HUES6 (cell line): ENCODE measurements at regions not wholly inside any gene's neighbourhood (a gene's known extent, or its start where the extent isn't known, plus 50 kb on each side); places are given as distances from the start of the nearest gene placed in this dataset.

ENCODE experiments used
- H3K27ac ChIP-seq: 2 replicates; pipeline ENCODE4 v1.7.0; 2013; ENCODE audit warnings: low read depth, mild to moderate bottlenecking, low read length, inconsistent platforms
- H3K27me3 ChIP-seq: 2 replicates; pipeline ENCODE4 v1.6.1; 2013; ENCODE audit warnings: low read length; ENCODE audit not compliant: control insufficient read depth, insufficient read depth
- H3K36me3 ChIP-seq: 2 replicates; pipeline ENCODE4 v1.6.1; 2013; ENCODE audit warnings: low read length; ENCODE audit not compliant: control insufficient read depth, insufficient read depth
- H3K4me1 ChIP-seq: 2 replicates; pipeline ENCODE4 v1.6.1; 2013; ENCODE audit warnings: low read length; ENCODE audit not compliant: control insufficient read depth, insufficient read depth
- H3K4me3 ChIP-seq: 2 replicates; pipeline ENCODE4 v1.5.1; 2013; ENCODE audit warnings: low read depth, low read length
- H3K9ac ChIP-seq: one replicate; pipeline ENCODE4 v1.6.1; 2013; ENCODE audit warnings: mild to moderate bottlenecking, low read length
- H3K9me3 ChIP-seq: 2 replicates; pipeline ENCODE4 v1.6.1; 2013; ENCODE audit warnings: low read depth, low read length; ENCODE audit not compliant: control insufficient read depth, insufficient read depth

DNA sequence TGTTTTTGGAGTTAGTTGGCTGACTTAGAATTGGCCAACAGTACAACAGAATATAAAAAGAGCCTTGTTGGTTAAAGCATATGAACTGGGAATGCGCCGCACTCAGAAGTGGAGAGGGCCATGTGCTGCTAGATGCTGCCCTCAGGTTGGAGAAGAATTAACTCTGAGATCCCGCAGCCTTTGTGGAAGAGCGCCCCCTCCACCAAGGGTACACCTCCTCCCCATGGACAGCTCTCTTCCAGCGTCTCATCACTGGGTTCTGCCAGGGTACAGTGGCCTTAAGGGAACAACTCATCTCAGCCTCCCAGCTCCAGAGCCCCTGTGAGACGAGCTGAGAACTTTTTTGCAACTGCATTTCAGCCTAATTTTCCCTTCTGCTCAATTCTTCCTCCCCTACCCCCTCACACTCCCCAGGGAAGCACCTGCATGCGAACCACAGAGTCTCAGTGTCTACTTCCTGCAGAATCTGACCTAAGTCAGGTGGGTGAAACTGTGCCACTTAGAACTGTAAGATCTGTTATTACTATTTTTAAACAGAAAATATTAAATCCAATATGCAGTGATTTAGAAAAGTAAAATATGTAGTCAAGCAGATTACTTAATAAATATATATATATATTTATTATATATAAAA is 380.6 kb downstream of the RAB28 start:
- no peak overlapping the region for H3K9ac ChIP-seq
- H3K36me3 ChIP-seq = no peaks in the 10 kb centered on the region
- no peak overlapping the region for H3K4me3 ChIP-seq
- peaks cover 15% of the 10 kb centered on the region for H3K9me3 ChIP-seq
- H3K4me1 ChIP-seq = no peaks in the 10 kb centered on the region
- H3K27me3 ChIP-seq = no peaks in the 10 kb centered on the region
- H3K27ac ChIP-seq = no peak overlapping the region

DNA sequence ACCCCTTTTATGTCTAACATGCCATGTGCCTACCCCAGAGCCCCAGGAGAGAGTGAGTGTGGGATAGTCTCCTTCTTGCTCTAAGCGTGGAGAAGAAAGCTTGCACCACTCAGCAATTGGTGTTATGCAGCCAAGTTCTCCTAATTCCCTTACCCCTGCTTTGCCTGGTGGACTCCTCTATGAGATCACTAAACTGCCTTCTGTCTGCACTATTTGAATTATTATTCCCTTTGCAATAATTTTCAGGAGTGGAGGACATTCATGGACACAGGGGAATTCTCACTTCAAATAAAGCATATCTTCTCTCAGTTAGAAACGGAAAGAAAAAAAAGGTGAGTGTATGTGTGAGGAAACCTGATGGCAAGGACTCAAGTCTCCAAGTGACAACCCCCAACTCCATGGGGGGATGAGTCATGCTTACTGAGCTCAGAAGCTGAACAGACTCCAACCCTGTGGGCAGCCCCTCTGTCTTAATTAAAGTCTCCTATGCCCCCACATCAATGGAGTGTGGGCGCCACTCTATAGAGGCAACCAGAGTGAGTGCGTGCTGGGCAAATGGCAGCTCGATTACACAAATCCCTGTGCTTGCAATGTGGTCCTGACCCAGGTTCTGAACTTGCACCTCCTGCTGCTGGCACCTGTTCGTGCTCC is 381.9 kb downstream of the RAB28 start:
- Histone ChIP-seq H3K36me3 (no peaks in the 10 kb centered on the region), H3K4me1 (no peaks in the 10 kb centered on the region), H3K27ac (no peak overlapping the region), H3K9ac (no peak overlapping the region), H3K4me3 (no peak overlapping the region), H3K27me3 (no peaks in the 10 kb centered on the region), H3K9me3 (peaks cover 5% of the 10 kb centered on the region)

DNA sequence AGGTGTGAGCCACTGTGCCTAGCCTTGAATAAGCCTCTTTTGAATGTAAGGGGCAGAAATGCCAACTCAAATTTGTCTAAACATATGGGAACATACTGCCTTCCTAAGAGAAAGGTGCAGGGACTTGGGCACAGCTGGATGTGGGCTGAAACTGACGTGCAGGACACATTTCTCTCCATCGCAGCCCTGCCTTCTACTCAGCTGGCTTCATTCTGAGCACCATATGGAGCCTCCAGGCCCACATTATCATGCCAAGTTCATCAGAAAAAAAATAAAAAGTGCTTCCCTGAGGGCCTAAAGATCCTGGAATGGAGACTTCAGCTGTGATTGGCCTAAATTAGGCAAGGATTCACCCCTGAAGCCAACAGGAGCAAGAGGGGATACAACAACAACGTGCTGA is 386.2 kb downstream of the RAB28 start:
- Histone ChIP-seq H3K9ac (no peak overlapping the region), H3K4me3 (no peak overlapping the region), H3K27me3 (no peaks in the 10 kb centered on the region), H3K4me1 (no peaks in the 10 kb centered on the region), H3K9me3 (no peaks in the 10 kb centered on the region; the same call in 1 of the 2 replicates), H3K27ac (no peak overlapping the region), H3K36me3 (no peaks in the 10 kb centered on the region)

DNA sequence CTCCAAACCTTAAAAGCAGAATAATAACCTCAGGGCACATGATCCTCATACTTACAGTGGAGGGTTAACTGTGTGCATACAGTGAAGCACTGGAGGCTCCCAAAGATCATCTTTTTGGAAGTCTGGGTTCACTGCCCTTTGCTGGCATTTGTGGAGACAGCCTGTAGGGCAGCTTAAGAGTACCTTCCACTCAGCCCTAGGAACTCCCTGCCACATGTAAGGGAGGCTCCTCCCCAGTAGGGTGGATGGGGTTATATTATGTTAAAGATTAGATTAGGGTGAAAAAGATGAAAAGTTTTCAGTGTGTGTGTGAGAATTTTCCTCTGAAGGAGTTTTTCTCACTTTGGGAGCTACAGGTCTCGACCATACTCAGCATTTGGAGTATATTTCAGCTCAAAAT is 388.4 kb downstream of the RAB28 start:
- no peak overlapping the region for H3K4me3 ChIP-seq
- H3K27ac ChIP-seq = no peak overlapping the region
- no peaks in the 10 kb centered on the region for H3K4me1 ChIP-seq
- H3K36me3 ChIP-seq = no peaks in the 10 kb centered on the region
- H3K9me3 ChIP-seq = no peaks in the 10 kb centered on the region; the same call in 1 of the 2 replicates
- H3K9ac ChIP-seq = no peak overlapping the region
- H3K27me3 ChIP-seq = no peaks in the 10 kb centered on the region

DNA sequence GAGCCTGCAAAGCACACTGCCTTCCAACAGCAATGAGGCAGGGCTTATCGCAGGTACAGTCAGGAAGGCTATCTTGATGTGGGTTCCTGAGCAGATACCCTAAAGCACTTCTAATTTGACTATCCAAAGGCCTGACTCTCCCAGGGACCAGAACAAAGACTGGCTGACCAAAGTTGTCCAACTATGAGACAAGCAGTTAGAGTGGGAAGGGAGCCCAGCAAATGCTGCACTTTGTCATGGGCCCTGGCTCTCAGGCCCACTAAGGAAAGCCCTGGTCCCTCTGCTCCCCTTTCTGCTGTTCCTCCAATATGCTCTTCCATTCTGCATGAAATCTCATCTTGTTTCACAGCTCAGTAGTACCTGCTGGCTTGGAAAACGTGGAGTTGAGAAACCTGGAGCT is 391.0 kb downstream of the RAB28 start:
- Histone ChIP-seq H3K27me3 (no peaks in the 10 kb centered on the region), H3K9me3 (no peaks in the 10 kb centered on the region; the same call in 1 of the 2 replicates), H3K27ac (no peak overlapping the region), H3K4me3 (no peak overlapping the region), H3K36me3 (no peaks in the 10 kb centered on the region), H3K4me1 (no peaks in the 10 kb centered on the region), H3K9ac (no peak overlapping the region)

DNA sequence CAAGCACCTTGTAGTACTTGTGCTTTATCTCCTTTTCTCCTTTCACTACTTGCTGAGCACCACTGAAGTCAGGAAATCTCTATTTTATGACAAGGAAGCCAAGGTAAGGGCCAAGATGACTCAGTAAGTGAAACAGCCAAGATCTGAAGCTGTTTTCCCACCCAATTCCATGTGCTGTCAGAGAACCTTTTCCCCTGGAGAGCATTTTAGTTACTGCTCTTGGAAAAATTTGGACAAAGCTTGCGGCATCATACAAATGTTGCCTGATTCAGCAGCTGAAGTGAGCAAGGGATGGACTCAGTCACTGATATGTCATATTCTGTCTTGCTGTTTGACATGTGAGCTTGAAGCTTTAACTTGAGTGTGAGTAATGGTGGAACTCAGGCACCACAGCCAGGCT is 391.4 kb downstream of the RAB28 start:
- Histone ChIP-seq H3K4me1 (no peaks in the 10 kb centered on the region), H3K9ac (no peak overlapping the region)

DNA sequence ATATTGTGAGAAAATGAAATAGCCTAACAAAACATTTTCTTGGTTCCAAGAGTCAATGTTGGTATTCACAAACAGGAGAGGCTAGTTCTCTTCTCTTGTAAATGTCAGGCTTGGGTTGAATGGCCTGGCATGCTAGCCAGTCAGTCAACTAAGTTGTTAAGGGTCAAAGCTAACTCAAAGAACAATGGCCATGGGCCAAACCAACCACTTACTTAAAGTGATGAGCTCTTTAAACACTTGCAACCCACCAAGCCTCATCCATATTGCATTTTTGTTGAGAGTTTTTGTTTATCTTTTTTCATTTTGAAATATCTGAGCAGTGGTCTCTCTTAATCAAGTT is 394.5 kb downstream of the RAB28 start:
- Histone ChIP-seq H3K4me3 (no peak overlapping the region), H3K36me3 (no peaks in the 10 kb centered on the region), H3K4me1 (no peaks in the 10 kb centered on the region), H3K27ac (no peak overlapping the region), H3K27me3 (no peaks in the 10 kb centered on the region), H3K9ac (no peak overlapping the region), H3K9me3 (no peaks in the 10 kb centered on the region)

More for the DNA sequence above, 391.4 kb downstream of the RAB28 start:
- H3K9me3 ChIP-seq = no peaks in the 10 kb centered on the region; the same call in 1 of the 2 replicates
- no peak overlapping the region for H3K4me3 ChIP-seq
- no peaks in the 10 kb centered on the region for H3K27me3 ChIP-seq
- H3K27ac ChIP-seq = no peak overlapping the region
- H3K36me3 ChIP-seq = no peaks in the 10 kb centered on the region

DNA sequence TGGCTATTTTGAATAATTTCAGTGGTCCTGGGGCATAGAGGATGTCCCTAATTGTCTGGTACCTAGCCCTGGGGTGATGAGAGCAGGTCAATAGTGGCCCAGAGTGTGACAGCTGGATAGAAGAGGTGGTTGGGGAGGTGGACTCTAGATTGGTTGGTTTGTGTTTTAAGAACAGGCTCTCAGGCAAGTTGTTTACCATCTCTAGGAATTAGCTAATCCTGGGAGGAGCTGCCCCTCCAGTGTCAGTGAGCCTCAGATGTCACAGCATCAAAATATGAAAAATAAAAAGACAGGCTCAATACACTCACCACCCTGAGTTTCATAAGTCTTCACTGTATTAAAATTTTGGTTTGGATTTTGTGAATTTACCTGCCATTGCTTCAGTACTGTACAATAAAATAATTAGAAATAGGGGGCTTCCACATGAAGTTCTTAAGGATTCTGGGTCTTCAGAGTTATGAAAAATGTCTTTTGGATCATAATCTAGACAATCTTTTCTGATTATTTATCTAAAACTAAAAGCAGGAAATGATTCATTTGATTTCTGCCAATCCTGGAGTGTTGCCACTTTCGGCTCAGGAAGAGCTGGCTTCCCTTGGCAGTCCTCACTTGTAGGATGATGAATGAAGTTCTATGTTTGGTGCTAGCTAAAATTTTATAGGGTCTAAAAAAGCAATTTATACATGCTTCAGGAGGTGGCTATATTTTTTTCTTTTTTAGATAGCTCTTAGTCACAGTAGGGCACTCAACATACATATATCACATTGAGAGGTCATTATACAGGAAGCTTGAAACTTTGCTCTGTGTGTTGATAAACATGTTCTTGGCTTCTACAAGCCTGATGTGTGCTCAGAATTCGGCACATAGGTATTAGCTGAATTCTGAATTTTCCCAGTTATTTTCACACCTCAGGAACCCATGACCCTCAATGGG is 395.1 kb downstream of the RAB28 start:
- H3K4me3 ChIP-seq = no peak overlapping the region
- H3K4me1 ChIP-seq = no peaks in the 10 kb centered on the region
- H3K27me3 ChIP-seq = no peaks in the 10 kb centered on the region
- H3K27ac ChIP-seq = no peak overlapping the region
- H3K36me3 ChIP-seq = no peaks in the 10 kb centered on the region
- H3K9me3 ChIP-seq = no peaks in the 10 kb centered on the region
- no peak overlapping the region for H3K9ac ChIP-seq

DNA sequence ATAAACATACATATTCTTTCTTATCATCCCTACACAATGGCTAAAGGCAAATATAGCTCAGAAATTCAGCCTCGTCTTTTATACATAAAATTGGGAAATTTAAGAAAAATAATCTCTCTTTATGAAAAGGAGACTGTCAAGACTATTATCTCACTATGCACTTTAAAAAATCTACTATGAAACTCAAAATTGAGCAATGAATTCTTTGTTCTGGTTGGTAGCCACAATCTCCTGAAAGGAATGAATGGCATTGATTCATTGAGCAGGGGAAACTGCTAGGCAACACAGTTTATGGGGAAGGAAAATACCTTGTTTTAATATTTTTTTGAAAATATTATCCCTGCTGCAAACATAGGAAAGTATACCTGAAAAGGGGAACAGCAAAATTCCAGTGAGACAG is 397.1 kb downstream of the RAB28 start:
- Histone ChIP-seq H3K9me3 (peaks cover 10% of the 10 kb centered on the region), H3K4me1 (no peaks in the 10 kb centered on the region), H3K4me3 (no peak overlapping the region), H3K36me3 (no peaks in the 10 kb centered on the region), H3K27ac (no peak overlapping the region), H3K27me3 (no peaks in the 10 kb centered on the region), H3K9ac (no peak overlapping the region)

DNA sequence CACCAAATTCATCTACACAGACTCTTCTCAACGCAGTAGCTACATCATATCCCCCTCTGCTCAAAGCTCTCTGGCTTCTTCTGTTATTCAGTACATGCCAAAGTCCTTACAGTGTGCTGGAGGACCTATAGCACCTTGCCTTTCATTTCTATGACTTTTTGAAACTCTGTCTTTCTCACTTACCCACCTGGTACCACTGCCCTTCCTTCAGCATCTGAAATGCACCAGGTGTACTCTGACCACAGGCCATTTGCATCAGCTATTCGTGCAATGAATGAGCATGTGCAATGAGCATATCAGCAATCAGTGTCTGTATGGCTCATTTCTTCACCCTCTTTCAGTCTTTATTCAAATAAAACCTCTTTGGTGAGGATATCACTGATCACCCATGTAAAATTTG is 399.9 kb downstream of the RAB28 start:
- Histone ChIP-seq H3K4me1 (no peaks in the 10 kb centered on the region), H3K36me3 (no peaks in the 10 kb centered on the region), H3K9me3 (peaks cover 23% of the 10 kb centered on the region), H3K4me3 (no peak overlapping the region), H3K27me3 (no peaks in the 10 kb centered on the region), H3K9ac (no peak overlapping the region), H3K27ac (no peak overlapping the region)

DNA sequence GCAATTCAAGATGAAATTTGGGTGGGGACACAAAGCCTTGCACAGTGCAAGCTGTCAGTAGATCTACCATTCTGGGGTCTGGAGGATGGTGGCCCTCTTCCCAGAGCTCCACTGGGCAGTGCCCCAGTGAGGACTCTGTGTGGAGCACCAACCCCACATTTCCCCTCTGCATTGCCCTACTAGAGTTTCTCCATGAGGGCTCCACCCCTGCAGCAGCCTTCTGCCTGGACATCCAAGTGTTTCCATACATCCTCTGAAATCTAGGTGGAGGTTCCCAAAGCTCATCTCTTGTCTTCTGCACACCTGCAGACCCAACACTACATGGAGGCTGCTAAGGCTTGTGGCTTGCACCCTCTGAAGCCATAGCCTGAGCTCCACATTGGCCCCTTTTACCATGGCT is 402.3 kb downstream of the RAB28 start:
- no peaks in the 10 kb centered on the region for H3K27me3 ChIP-seq
- H3K4me3 ChIP-seq = no peak overlapping the region
- H3K36me3 ChIP-seq = no peaks in the 10 kb centered on the region
- H3K9ac ChIP-seq = no peak overlapping the region
- H3K9me3 ChIP-seq = peaks cover 23% of the 10 kb centered on the region
- no peak overlapping the region for H3K27ac ChIP-seq
- no peaks in the 10 kb centered on the region for H3K4me1 ChIP-seq
